Prostate gland (tissue), 2 donors: ENCODE measurements at regions not wholly inside any gene's neighbourhood (a gene's known extent, or its start where the extent isn't known, plus 50 kb on each side); places are given as distances from the start of the nearest gene placed in this dataset.

Experiments used
- POLR2A ChIP-seq: fragments of 450-650 bp; IDR thresholded peaks from one replicate; pipeline ENCODE4 v1.6.1; 2016; ENCODE audit warnings: antibody characterized with exemption, mild to moderate bottlenecking
- POLR2AphosphoS5 ChIP-seq: sonication (generic); formaldehyde crosslinking; IDR thresholded peaks from one replicate; pipeline ENCODE4 v1.6.1; 2017; ENCODE audit warnings: antibody characterized with exemption
- TF ChIP-seq, protein P1 (sequence below), 4 experiments: fragments of 200-600 bp in 2 of 4; fragments of 450-650 bp in 2 of 4; sonication (generic) in 2 of 4; IDR thresholded peaks; 1 replicate in 3 of 4; 2 replicates in 1 of 4; pipeline ENCODE4 v1.5.1; 2016 to 2019; ENCODE audit warnings: antibody characterized with exemption in 4 of 4, mild to moderate bottlenecking in 2 of 4, moderate library complexity in 2 of 4

DNA sequence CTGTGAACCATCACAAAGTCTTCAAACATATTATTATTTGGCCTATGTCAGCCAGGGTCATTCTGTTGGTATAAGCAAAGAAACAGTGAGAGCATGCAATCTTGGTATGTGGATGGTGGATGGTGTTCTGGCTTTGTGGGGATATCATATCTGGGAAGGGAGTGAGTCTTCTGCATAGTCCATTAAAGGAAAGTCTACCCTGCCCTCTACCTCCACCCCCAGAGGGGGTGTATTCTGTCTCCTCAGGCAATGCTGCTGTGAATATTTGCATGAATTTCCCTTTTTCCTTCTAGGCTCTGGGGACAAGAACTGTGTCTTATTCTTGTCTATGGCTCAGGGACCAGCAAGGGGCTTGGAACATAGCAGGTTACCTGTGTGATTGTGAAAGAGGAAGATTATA is 495.8 kb downstream of the PDCD6IP start:
- TF ChIP-seq, protein P1, sequence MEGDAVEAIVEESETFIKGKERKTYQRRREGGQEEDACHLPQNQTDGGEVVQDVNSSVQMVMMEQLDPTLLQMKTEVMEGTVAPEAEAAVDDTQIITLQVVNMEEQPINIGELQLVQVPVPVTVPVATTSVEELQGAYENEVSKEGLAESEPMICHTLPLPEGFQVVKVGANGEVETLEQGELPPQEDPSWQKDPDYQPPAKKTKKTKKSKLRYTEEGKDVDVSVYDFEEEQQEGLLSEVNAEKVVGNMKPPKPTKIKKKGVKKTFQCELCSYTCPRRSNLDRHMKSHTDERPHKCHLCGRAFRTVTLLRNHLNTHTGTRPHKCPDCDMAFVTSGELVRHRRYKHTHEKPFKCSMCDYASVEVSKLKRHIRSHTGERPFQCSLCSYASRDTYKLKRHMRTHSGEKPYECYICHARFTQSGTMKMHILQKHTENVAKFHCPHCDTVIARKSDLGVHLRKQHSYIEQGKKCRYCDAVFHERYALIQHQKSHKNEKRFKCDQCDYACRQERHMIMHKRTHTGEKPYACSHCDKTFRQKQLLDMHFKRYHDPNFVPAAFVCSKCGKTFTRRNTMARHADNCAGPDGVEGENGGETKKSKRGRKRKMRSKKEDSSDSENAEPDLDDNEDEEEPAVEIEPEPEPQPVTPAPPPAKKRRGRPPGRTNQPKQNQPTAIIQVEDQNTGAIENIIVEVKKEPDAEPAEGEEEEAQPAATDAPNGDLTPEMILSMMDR (IDR thresholded peaks at IDR 0.05), result no peak
- TF ChIP-seq POLR2A (no peak), POLR2AphosphoS5 (no peak)
